Gastroesophageal sphincter (tissue), 4 donors: ENCODE measurements at regions not wholly inside any gene's neighbourhood (a gene's known extent, or its start where the extent isn't known, plus 50 kb on each side); places are given as distances from the start of the nearest gene placed in this dataset.
"Not testable (repeated sequence)": the region's sequence is repeated elsewhere in the genome, so short reads cannot be mapped to it uniquely, and the experiment has no call there.

Experiments used
- ATAC-seq: fragments of 150-250 bp; one replicate; pipeline ENCODE4 v1.9.1; 2016; ENCODE audit warnings: mild to moderate bottlenecking, moderate library complexity
- H3K27ac ChIP-seq, 4 donors: fragments of 200-600 bp; sonication (generic) in 3 of 4; 1 replicate in 3 of 4; 2 replicates in 1 of 4; pipeline ENCODE4 v1.5.1; 2016 to 2019
- H3K27me3 ChIP-seq: fragments of 200-600 bp; sonication (generic); one replicate; pipeline ENCODE4 v1.5.1; 2019
- H3K36me3 ChIP-seq, 2 donors: fragments of 200-600 bp; sonication (generic); one replicate each; pipeline ENCODE4 v1.5.1; 2019; ENCODE audit warnings: control low read depth in 1 of 2
- H3K4me1 ChIP-seq, 3 donors: fragments of 200-600 bp; sonication (generic); 1 replicate in 2 of 3; 2 replicates in 1 of 3; pipeline ENCODE4 v1.5.1; 2016 to 2019; ENCODE audit warnings: control low read depth in 2 of 3
- H3K4me3 ChIP-seq, 2 donors: fragments of 200-600 bp; sonication (generic); one replicate each; pipeline ENCODE4 v1.5.1; 2019; ENCODE audit warnings: mild to moderate bottlenecking in 1 of 2, moderate library complexity in 1 of 2
- H3K9me3 ChIP-seq, 3 donors: fragments of 200-600 bp; sonication (generic); one replicate each; pipeline ENCODE4 v1.5.1; 2017 to 2019; ENCODE audit warnings: control low read depth in 2 of 3
- EP300 ChIP-seq: sonication (generic); formaldehyde crosslinking; IDR thresholded peaks from one replicate; pipeline ENCODE4 v1.6.1; 2017; ENCODE audit warnings: antibody characterized with exemption, mild to moderate bottlenecking
- POLR2A ChIP-seq, 2 donors: fragments of 450-650 bp; IDR thresholded peaks; one replicate each; pipeline ENCODE4 v1.6.1; 2017; ENCODE audit warnings: antibody characterized with exemption in 2 of 2, mild to moderate bottlenecking in 2 of 2, moderate library complexity in 1 of 2
- POLR2AphosphoS5 ChIP-seq: sonication (generic); formaldehyde crosslinking; IDR thresholded peaks from one replicate; pipeline ENCODE4 v1.6.1; 2017; ENCODE audit warnings: antibody characterized with exemption
- WGBS, 2 donors: methylation state at CpG; one replicate each; pipeline ENCODE4 v1.1.5; 2018; ENCODE audit warnings: low coverage in 1 of 2; 5-methylcytosine and 5-hydroxymethylcytosine counted together
- TF ChIP-seq, protein P1 (sequence below), 4 experiments: fragments of 200-600 bp in 2 of 4; fragments of 450-650 bp in 2 of 4; sonication (generic) in 1 of 4; IDR thresholded peaks; one replicate each; pipeline ENCODE4 v1.5.1; 2017 to 2019; ENCODE audit warnings: antibody characterized with exemption in 4 of 4, mild to moderate bottlenecking in 2 of 4, moderate library complexity in 2 of 4

DNA sequence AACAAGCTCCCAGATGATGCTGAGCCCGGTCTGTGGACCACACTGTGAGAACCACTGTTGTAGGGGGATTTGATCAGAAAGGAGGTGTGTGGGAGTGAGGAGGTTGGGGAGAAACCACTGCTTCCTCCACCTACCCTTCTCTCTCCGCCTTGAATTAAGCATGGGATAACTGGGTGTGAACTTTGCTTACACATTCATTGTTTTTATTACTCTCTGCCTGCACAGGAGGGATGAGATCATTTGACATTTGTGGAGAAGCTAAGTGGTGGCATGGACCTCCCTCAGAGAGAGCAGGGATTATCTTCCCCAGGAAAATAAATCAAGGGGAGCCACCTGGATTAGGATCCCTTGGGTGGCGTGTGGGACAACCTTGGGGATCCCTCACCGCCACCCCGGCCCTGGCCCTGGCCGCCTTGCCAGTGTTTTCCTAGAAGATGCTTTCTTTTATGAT lies 212.1 kb upstream of the ATP6AP2 start:
- no peak for ATAC-seq
- Histone ChIP-seq H3K9me3 (no peaks in the 10 kb centered on the region), H3K36me3 (no peaks in the 10 kb centered on the region), H3K4me1 (no peaks in the 10 kb centered on the region), H3K27ac (no peak overlapping the region), H3K27me3 (no peaks in the 10 kb centered on the region), H3K4me3 (no peak overlapping the region)
- TF ChIP-seq, protein P1, sequence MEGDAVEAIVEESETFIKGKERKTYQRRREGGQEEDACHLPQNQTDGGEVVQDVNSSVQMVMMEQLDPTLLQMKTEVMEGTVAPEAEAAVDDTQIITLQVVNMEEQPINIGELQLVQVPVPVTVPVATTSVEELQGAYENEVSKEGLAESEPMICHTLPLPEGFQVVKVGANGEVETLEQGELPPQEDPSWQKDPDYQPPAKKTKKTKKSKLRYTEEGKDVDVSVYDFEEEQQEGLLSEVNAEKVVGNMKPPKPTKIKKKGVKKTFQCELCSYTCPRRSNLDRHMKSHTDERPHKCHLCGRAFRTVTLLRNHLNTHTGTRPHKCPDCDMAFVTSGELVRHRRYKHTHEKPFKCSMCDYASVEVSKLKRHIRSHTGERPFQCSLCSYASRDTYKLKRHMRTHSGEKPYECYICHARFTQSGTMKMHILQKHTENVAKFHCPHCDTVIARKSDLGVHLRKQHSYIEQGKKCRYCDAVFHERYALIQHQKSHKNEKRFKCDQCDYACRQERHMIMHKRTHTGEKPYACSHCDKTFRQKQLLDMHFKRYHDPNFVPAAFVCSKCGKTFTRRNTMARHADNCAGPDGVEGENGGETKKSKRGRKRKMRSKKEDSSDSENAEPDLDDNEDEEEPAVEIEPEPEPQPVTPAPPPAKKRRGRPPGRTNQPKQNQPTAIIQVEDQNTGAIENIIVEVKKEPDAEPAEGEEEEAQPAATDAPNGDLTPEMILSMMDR (IDR thresholded peaks at IDR 0.05), result no peak
- TF ChIP-seq POLR2AphosphoS5, result no peak
- TF ChIP-seq POLR2A (IDR thresholded peaks at IDR 0.05), result no peak
- TF ChIP-seq EP300, result no peak
- WGBS, 2 donors, result 81 to 94% methylated on average over 4 of the region's 6 CpGs

DNA sequence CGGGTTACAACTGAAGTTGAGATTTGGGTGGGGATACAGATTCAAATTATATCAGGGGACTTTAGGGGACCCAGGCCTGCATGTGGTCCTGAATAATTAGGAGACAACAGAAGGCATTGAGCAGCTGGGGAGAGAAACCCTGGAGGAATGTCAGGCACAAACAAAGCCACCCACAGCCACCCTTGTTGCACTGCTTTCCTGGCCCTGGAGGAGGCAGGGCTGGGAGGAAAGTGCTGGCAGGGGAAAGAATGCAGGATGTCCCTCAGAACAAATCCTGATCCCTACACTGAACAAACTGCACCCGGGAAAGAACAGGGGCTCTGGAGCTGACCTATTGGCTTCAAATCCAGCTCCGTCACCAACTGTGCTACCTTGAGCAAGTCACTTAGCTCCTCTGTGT lies 214.1 kb upstream of the ATP6AP2 start:
- H3K9me3 ChIP-seq, result no peaks in the 10 kb centered on the region
- no peak for ATAC-seq
- no peak for TF ChIP-seq POLR2AphosphoS5
- TF ChIP-seq, protein P1 (IDR thresholded peaks at IDR 0.05), result no peak
- TF ChIP-seq EP300, result no peak
- TF ChIP-seq POLR2A (IDR thresholded peaks at IDR 0.05), result no peak
- no peaks in the 10 kb centered on the region for H3K4me1 ChIP-seq
- H3K36me3 ChIP-seq, result no peaks in the 10 kb centered on the region
- no peak overlapping the region for H3K4me3 ChIP-seq
- no peaks in the 10 kb centered on the region for H3K27me3 ChIP-seq
- WGBS, 2 donors, result 70 to 100% methylated on average over 1 to 2 of the region's 3 CpGs
- H3K27ac ChIP-seq, result no peak overlapping the region

DNA sequence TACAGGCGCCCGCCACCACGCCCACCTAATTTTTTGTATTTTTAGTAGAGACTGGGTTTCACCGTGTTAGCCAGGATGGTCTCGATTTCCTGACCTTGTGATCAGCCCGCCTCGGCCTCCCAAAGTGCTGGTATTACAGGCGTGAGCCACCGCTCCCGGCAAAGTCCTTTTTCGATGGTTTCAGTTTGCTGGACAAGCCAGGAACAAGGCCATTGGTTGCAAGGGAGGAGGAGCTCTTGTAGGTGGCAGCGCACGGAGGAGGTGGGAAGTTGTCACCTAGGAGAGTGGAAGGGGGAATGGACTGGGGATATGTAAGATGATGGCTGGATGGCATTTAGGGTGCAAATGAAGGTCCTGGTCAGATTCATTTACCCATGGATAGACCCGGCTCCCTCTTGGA lies 218.5 kb upstream of the ATP6AP2 start:
- H3K4me3 ChIP-seq, H3K9me3 ChIP-seq, H3K36me3 ChIP-seq, H3K27me3 ChIP-seq, ATAC-seq, H3K4me1 ChIP-seq, H3K27ac ChIP-seq: not testable (repeated sequence)
- WGBS, 2 donors, result 60 to 67% methylated on average over 1 of the region's 14 CpGs

DNA sequence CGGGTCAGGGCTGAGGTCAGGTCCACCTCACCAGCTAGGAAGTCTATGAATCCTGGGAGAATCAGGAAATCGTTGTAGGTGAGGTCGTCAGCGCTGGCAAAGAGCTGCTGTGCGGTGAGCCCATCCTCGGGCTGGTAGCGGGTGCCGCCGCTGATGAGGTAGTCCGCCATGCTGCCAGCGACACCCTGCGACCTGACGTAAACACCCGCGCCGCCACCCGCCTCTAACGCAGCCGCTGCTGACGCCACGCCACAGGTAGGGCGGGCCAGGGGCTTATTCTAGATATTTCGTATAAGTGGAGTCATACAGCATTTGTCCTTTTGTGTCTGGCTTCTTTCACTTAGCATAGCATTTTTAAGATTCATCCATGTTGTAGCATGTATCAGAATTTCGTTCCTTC lies 220.2 kb upstream of the ATP6AP2 start:
- TF ChIP-seq, protein P1 (IDR thresholded peaks at IDR 0.05), result no peak
- no peak for TF ChIP-seq EP300
- TF ChIP-seq POLR2A (IDR thresholded peaks at IDR 0.05), result no peak
- TF ChIP-seq POLR2AphosphoS5, result no peak
- no peaks in the 10 kb centered on the region for H3K9me3 ChIP-seq
- no peak overlapping the region for H3K27ac ChIP-seq
- WGBS, 2 donors, result 94 to 97% methylated on average over 5 to 13 of the region's 24 CpGs
- H3K36me3 ChIP-seq, result no peaks in the 10 kb centered on the region
- H3K4me3 ChIP-seq, result no peak overlapping the region
- H3K27me3 ChIP-seq, result no peaks in the 10 kb centered on the region
- no peak for ATAC-seq
- H3K4me1 ChIP-seq, result no peaks in the 10 kb centered on the region

DNA sequence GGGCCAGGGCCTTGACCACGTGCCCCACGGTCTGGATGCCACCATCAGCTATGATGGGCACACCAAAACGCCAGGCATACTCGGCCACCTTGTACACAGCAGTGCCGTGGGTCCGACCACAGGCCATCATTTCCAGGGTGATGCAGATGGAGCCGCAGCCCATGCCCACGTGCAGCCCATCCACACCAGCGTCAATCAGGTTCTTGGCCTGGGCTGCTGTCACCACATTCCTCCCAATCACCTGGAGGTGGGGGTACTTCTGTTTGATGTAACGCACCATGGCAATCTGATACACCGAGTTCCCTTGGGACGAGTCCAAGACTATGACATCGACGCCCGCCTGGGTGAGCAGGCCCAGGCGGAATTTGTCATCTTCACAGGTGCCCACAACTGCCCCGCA lies 221.2 kb upstream of the ATP6AP2 start:
- Histone ChIP-seq H3K27me3 (no peaks in the 10 kb centered on the region), H3K4me1 (no peaks in the 10 kb centered on the region), H3K4me3 (no peak overlapping the region), H3K36me3 (no peaks in the 10 kb centered on the region), H3K27ac (no peak overlapping the region), H3K9me3 (no peaks in the 10 kb centered on the region)
- TF ChIP-seq EP300, result no peak
- ATAC-seq, result no peak
- no CpG with 5 or more reads among the region's 17 CpGs for WGBS, 2 donors

DNA sequence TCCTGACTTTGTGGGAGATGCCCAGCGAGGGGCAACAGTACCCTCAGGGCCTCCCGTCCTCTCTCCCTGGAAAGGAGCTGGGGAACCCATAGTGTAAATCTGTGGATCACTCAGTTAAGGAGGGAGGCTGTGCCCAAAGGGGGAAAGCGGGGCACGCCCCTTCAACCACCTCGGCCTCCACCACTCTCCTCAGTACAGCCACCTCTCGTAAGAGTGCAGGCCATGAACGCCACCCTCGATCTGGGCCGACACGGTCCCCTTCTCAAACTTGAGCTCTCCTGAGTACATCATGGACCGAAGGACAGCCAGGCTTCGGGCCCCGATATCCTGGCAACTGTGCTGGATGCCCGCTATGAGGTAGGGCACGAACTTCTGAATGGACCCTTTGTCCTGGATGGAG lies 221.8 kb upstream of the ATP6AP2 start:
- TF ChIP-seq POLR2AphosphoS5, result no peak
- no peak for TF ChIP-seq POLR2A (IDR thresholded peaks at IDR 0.05)
- TF ChIP-seq, protein P1 (IDR thresholded peaks at IDR 0.05), result no peak
- Histone ChIP-seq H3K9me3 (no peaks in the 10 kb centered on the region), H3K4me3 (no peak overlapping the region), H3K36me3 (no peaks in the 10 kb centered on the region), H3K27ac (no peak overlapping the region), H3K27me3 (no peaks in the 10 kb centered on the region), H3K4me1 (no peaks in the 10 kb centered on the region)
- WGBS, 2 donors, result 70% methylated on average over 2 of the region's 15 CpGs; no CpG with 5 or more reads in 1 of the 2 donors
- no peak for ATAC-seq
